OCI-LY1 (cell line): ENCODE measurements at regions not wholly inside any gene's neighbourhood (a gene's known extent, or its start where the extent isn't known, plus 50 kb on each side); places are given as distances from the start of the nearest gene placed in this dataset.
A peak's percentile ranks its signal among the peaks of the same experiment; 100 is the strongest.

Source experiments
- CTCF ChIP-seq: fragments of 200-600 bp; sonication (generic), shearing (Covaris generic); IDR thresholded peaks from 2 replicates; pipeline ENCODE4 v1.5.1; 2017; ENCODE audit warnings: mild to moderate bottlenecking, antibody characterized with exemption, low read length, moderate library complexity, mixed read lengths
- EZH2 ChIP-seq: fragments of 200-600 bp; sonication (generic), shearing (Covaris generic); IDR thresholded peaks from 2 replicates; pipeline ENCODE4 v1.8.0; 2017; ENCODE audit warnings: borderline replicate concordance, mixed run types, mild to moderate bottlenecking, antibody characterized with exemption, low read length, moderate library complexity, mixed read lengths

DNA sequence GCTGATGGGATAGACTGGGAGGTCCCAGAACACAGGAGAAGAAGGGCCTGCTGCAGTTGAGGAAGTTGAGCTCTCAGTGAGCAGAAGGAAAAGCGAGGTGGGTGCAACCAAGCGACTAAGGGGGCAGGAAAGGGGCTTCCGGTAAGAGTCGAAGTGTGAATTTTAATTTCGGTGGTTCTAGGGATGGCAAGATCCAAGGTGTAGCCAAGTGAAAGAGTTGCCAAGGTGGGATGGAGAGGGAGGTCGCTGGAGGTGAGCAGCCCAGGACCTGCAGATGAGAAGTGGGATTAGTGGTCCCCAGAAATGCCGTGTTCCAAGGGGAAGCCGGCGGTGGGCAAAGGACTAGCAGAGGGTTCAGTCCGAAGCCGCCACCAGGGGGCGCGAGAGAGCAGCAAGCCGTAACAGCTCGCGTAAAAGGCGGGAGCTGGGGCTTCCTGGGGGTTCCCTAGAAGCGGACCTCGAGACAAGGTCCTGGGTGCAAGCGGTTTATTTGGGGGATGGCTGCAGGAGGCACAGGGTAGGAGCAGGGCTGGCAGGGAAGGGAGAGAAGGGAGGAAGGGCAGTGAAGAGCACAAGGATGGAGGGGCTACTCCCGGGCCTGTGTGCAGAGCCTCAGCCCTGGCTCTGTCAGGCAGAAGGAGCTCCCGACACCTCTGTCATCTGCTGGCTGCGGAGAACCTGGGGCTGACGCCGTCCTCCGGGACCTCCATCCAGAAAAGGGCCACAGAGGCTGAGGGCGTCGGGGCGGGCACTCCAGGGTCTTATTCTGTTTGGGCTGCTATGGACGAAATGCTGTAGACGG lies 103.6 kb downstream of the PAX1 start:
- TF ChIP-seq CTCF: peak; percentile 81
- no peak for TF ChIP-seq EZH2
